IMR-90 (cell line): ENCODE measurements at regions not wholly inside any gene's neighbourhood (a gene's known extent, or its start where the extent isn't known, plus 50 kb on each side); places are given as distances from the start of the nearest gene placed in this dataset.

ENCODE experiments used
- ATAC-seq: fragments of 200-7000 bp; cut with Tn5 transposase; 2 replicates; pipeline ENCODE4 v1.9.1; 2020; ENCODE audit warnings: low read depth, mild to moderate bottlenecking, moderate library complexity
- BruUV-seq: library from RNA; stranded (reverse); fragments of 400-500 nt; replicated peaks from 2 replicates; lab custom pipeline; 2021; lab: Mats Ljungman, UMichigan
- CTCF ChIA-PET: fragments of 300-600 bp; formaldehyde crosslinking; extraction: SDS; loops from one replicate; lab custom pipeline; 2021; ENCODE audit warnings: antibody characterized with exemption; lab: Yijun Ruan, JAX
- POLR2A ChIA-PET: fragments of 300-600 bp; sonication (Branson Sonifier 250); formaldehyde crosslinking; loops from one replicate; lab custom pipeline; 2022; ENCODE audit warnings: antibody characterized with exemption; ENCODE audit not compliant: unreplicated experiment; lab: Charles Lee
- DNase-seq: peaks from one replicate; pipeline ENCODE4 v3.0.0; 2013
- H2AFZ ChIP-seq: replicated peaks from 2 replicates; pipeline ENCODE3; 2013; ENCODE audit warnings: low read length, mild to moderate bottlenecking; ENCODE audit not compliant: poor library complexity
- H2AK5ac ChIP-seq: 2 replicates; pipeline ENCODE4 v1.6.1; 2013; ENCODE audit warnings: low read depth, low read length, inconsistent platforms
- H2AK9ac ChIP-seq: replicated peaks from 2 replicates; pipeline ENCODE3; 2013; ENCODE audit warnings: mild to moderate bottlenecking, low read depth, low read length, moderate library complexity; ENCODE audit not compliant: poor library complexity
- H2BK120ac ChIP-seq: 2 replicates; pipeline ENCODE4 v1.6.1; 2013; ENCODE audit warnings: low read depth, low read length, inconsistent platforms
- H2BK15ac ChIP-seq: 3 replicates; pipeline ENCODE4 v1.6.1; 2013; ENCODE audit warnings: low read depth, low read length, inconsistent platforms
- H2BK20ac ChIP-seq: 2 replicates; pipeline ENCODE4 v1.6.1; 2013; ENCODE audit warnings: low read depth, mild to moderate bottlenecking, inconsistent platforms, low read length, moderate library complexity
- H2BK5ac ChIP-seq: 2 replicates; pipeline ENCODE4 v1.6.1; 2013; ENCODE audit warnings: mild to moderate bottlenecking, low read depth, low read length, inconsistent platforms; ENCODE audit not compliant: poor library complexity, severe bottlenecking
- H3K14ac ChIP-seq: replicated peaks from 2 replicates; pipeline ENCODE4 v1.6.1; 2013; ENCODE audit warnings: low read depth, low read length, inconsistent platforms
- H3K18ac ChIP-seq: 2 replicates; pipeline ENCODE4 v1.6.1; 2013; ENCODE audit warnings: low read depth, low read length, control low read depth
- H3K23ac ChIP-seq: 2 replicates; pipeline ENCODE4 v1.6.1; 2013; ENCODE audit warnings: low read depth, low read length, inconsistent platforms
- H3K27ac ChIP-seq: 2 replicates; pipeline ENCODE4 v1.5.1; 2013; ENCODE audit warnings: mild to moderate bottlenecking, control low read depth, low read length; ENCODE audit not compliant: insufficient read depth
- H3K27me3 ChIP-seq: 2 replicates; pipeline ENCODE4 v1.6.1; 2013; ENCODE audit warnings: low read length; ENCODE audit not compliant: control insufficient read depth, insufficient read depth
- H3K36me3 ChIP-seq: 2 replicates; pipeline ENCODE4 v1.6.1; 2013; ENCODE audit warnings: low read length, mixed read lengths; ENCODE audit not compliant: control insufficient read depth, insufficient read depth
- H3K4ac ChIP-seq: 2 replicates; pipeline ENCODE4 v1.6.1; 2013; ENCODE audit warnings: low read depth, low read length, inconsistent platforms
- H3K4me1 ChIP-seq: 2 replicates; pipeline ENCODE4 v1.6.1; 2013; ENCODE audit warnings: low read length, mixed read lengths; ENCODE audit not compliant: control insufficient read depth, insufficient read depth
- H3K4me2 ChIP-seq: 2 replicates; pipeline ENCODE4 v1.6.1; 2013; ENCODE audit warnings: low read depth, mild to moderate bottlenecking, control low read depth, low read length, moderate library complexity
- H3K4me3 ChIP-seq: 2 replicates; pipeline ENCODE4 v1.5.1; 2013; ENCODE audit warnings: low read depth, mild to moderate bottlenecking, control low read depth, low read length, moderate library complexity; ENCODE audit not compliant: insufficient read depth
- H3K56ac ChIP-seq: 2 replicates; pipeline ENCODE4 v1.6.1; 2013; ENCODE audit warnings: low read length, inconsistent platforms; ENCODE audit not compliant: insufficient read depth; ENCODE audit errors: extremely low read depth
- H3K79me1 ChIP-seq, 2 experiments: 2 replicates each; pipeline ENCODE4 v1.6.1; 2013; ENCODE audit warnings: low read length in 2 of 2, inconsistent platforms in 1 of 2, low read depth in 1 of 2
- H3K9ac ChIP-seq: 2 replicates; pipeline ENCODE4 v1.6.1; 2013; ENCODE audit warnings: low read depth, low read length, control low read depth
- H3K9me1 ChIP-seq: 2 replicates; pipeline ENCODE4 v1.6.1; 2013; ENCODE audit warnings: low read length, inconsistent platforms; ENCODE audit not compliant: insufficient read depth
- H3K9me3 ChIP-seq: 2 replicates; pipeline ENCODE4 v1.6.1; 2013; ENCODE audit warnings: low read length; ENCODE audit not compliant: control insufficient read depth, insufficient read depth
- H4K20me1 ChIP-seq: 2 replicates; pipeline ENCODE4 v1.6.1; 2013; ENCODE audit warnings: low read length, inconsistent platforms; ENCODE audit not compliant: insufficient read depth
- H4K5ac ChIP-seq: 2 replicates; pipeline ENCODE4 v1.6.1; 2013; ENCODE audit warnings: mild to moderate bottlenecking, low read depth, low read length, control low read depth
- H4K8ac ChIP-seq, 2 experiments: 2 replicates each; pipeline ENCODE4 v1.6.1; 2013; ENCODE audit warnings: low read depth in 2 of 2, low read length in 2 of 2, control low read depth in 1 of 2, inconsistent platforms in 1 of 2
- H4K91ac ChIP-seq: 2 replicates; pipeline ENCODE4 v1.6.1; 2013; ENCODE audit warnings: low read depth, low read length, inconsistent platforms; ENCODE audit not compliant: insufficient read depth
- BHLHE40 ChIP-seq: fragments of 150-350 bp; IDR thresholded peaks from 2 replicates; pipeline ENCODE4 v1.6.1; 2016; ENCODE audit warnings: mild to moderate bottlenecking, low read depth, low read length
- CEBPB ChIP-seq: IDR thresholded peaks from 2 replicates; pipeline ENCODE4 v1.6.1; 2012; ENCODE audit warnings: low read depth, low read length, improper control_type of control experiment
- CHD1 ChIP-seq: IDR thresholded peaks from 2 replicates; pipeline ENCODE4 v1.6.1; 2012; ENCODE audit warnings: low read depth, low read length, improper control_type of control experiment
- FOS ChIP-seq: fragments of 150-350 bp; IDR thresholded peaks from 2 replicates; pipeline ENCODE4 v1.6.1; 2016; ENCODE audit warnings: low read depth, low read length
- MAFK ChIP-seq: IDR thresholded peaks from 2 replicates; pipeline ENCODE4 v1.6.1; 2012; ENCODE audit warnings: low read depth, low read length, improper control_type of control experiment
- MAZ ChIP-seq: IDR thresholded peaks from 2 replicates; pipeline ENCODE4 v1.6.1; 2012; ENCODE audit warnings: low read depth, mild to moderate bottlenecking, low read length, improper control_type of control experiment, moderate library complexity, borderline replicate concordance
- MXI1 ChIP-seq: IDR thresholded peaks from 2 replicates; pipeline ENCODE4 v1.6.1; 2012; ENCODE audit warnings: low read depth, mild to moderate bottlenecking, low read length, moderate library complexity, borderline replicate concordance
- NFE2L2 ChIP-seq: fragments of 150-350 bp; IDR thresholded peaks from 2 replicates; pipeline ENCODE4 v1.6.1; 2016; ENCODE audit warnings: low read depth, mild to moderate bottlenecking, low read length
- POLR2A ChIP-seq: IDR thresholded peaks from 2 replicates; pipeline ENCODE4 v1.6.1; 2012; ENCODE audit warnings: mild to moderate bottlenecking, low read depth, low read length
- RAD21 ChIP-seq: IDR thresholded peaks from 2 replicates; pipeline ENCODE4 v1.6.1; 2012; ENCODE audit warnings: low read length, improper control_type of control experiment
- RCOR1 ChIP-seq: IDR thresholded peaks from 2 replicates; pipeline ENCODE4 v1.6.1; 2012; ENCODE audit warnings: mild to moderate bottlenecking, low read length, improper control_type of control experiment; ENCODE audit not compliant: insufficient replicate concordance
- RFX5 ChIP-seq: IDR thresholded peaks from 2 replicates; pipeline ENCODE4 v1.8.0; 2012; ENCODE audit warnings: low read depth, mild to moderate bottlenecking, low read length, moderate library complexity
- SMC3 ChIP-seq: fragments of 150-350 bp; IDR thresholded peaks from 2 replicates; pipeline ENCODE4 v1.6.1; 2016; ENCODE audit warnings: low read depth, mild to moderate bottlenecking, antibody characterized with exemption, low read length, moderate library complexity
- WGBS, 2 experiments: methylation state at CpG; one replicate each; pipeline versions ENCODE4 v1.1.5 to v1.1.7; 2013; ENCODE audit warnings: missing lambda C conversion rate in 2 of 2; ENCODE audit not compliant: insufficient read length in 1 of 2; ENCODE audit errors: extremely low coverage in 2 of 2; 5-methylcytosine and 5-hydroxymethylcytosine counted together
- dilution Hi-C: fragments of 300-500 bp; cut with HindIII; formaldehyde crosslinking; loops from one replicate; pipeline ENCODE4 v1.14.3; 2018; ENCODE audit warnings: low sequenced_read_pairs; ENCODE audit not compliant: unreplicated experiment
- in situ Hi-C: fragments of 300-500 bp; cut with MboI; formaldehyde crosslinking; loops from 3 replicates; pipeline ENCODE4 v1.14.3; 2019; ENCODE audit warnings: low sequenced_read_pairs, inconsistent platforms, mixed read lengths
- intact Hi-C: fragments of 100-400 bp; cut with micrococcal nuclease; formaldehyde crosslinking; loops from 2 replicates; pipeline ENCODE4 v1.10.0; 2022
- TF ChIP-seq, protein P1 (sequence below): fragments of 150-350 bp; IDR thresholded peaks from 2 replicates; pipeline ENCODE4 v1.6.1; 2016; ENCODE audit warnings: low read depth, mild to moderate bottlenecking, low read length, moderate library complexity, borderline replicate concordance
- TF ChIP-seq, protein P2 (sequence below): conservative IDR thresholded peaks from 2 replicates; pipeline ENCODE4 v1.5.1; 2012; ENCODE audit warnings: mild to moderate bottlenecking, low read depth, low read length, improper control_type of control experiment
- TF ChIP-seq, protein P3 (sequence below): fragments of 150-350 bp; IDR thresholded peaks from 2 replicates; pipeline ENCODE4 v1.6.1; 2017; ENCODE audit warnings: mild to moderate bottlenecking, antibody characterized with exemption, low read length, low read depth

DNA sequence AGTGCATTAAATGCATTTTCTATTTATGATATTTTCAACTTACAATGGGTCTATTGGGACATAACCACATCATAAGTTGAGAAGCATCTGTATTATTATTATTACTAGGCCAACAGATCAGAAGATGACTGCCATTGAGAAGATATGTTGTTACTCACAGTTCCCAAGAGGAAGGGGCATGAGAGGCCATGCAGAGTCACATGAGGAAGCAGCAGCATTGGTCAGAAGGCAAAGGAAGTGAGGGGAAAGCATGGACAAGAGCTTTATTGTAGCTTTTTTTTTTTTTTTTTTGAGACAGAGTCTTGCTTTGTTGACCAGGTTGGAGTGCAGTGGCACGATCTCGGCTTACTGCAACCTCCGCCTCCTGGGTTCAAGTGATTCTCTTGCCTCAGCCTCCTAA, 66.2 kb upstream of the LCLAT1 start:
- H4K20me1 ChIP-seq, result no peaks in the 10 kb centered on the region
- H2BK5ac ChIP-seq, result no peak overlapping the region
- in situ Hi-C loops (no loop called here), intact Hi-C loops (no loop called here), dilution Hi-C loops (no loop called here)
- WGBS, 2 experiments, result no CpG with 5 or more reads among the region's 3 CpGs
- H3K4me2 ChIP-seq, result no peak overlapping the region
- H2AFZ ChIP-seq, result no peak overlapping the region
- H3K4me1 ChIP-seq, result no peaks in the 10 kb centered on the region
- ChIA-PET CTCF (no interaction called here), POLR2A (no interaction called here)
- no peak overlapping the region for H3K27ac ChIP-seq
- H3K14ac ChIP-seq, result no peak overlapping the region
- peaks cover 3% of the 10 kb centered on the region; the same call in 1 of the 2 replicates for H3K27me3 ChIP-seq
- no peak overlapping the region for H3K4me3 ChIP-seq
- no peak overlapping the region for H3K18ac ChIP-seq
- no peak overlapping the region for H4K8ac ChIP-seq
- TF ChIP-seq, protein P1, sequence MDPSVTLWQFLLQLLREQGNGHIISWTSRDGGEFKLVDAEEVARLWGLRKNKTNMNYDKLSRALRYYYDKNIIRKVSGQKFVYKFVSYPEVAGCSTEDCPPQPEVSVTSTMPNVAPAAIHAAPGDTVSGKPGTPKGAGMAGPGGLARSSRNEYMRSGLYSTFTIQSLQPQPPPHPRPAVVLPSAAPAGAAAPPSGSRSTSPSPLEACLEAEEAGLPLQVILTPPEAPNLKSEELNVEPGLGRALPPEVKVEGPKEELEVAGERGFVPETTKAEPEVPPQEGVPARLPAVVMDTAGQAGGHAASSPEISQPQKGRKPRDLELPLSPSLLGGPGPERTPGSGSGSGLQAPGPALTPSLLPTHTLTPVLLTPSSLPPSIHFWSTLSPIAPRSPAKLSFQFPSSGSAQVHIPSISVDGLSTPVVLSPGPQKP, result no peak
- no peak for TF ChIP-seq FOS
- no peak for TF ChIP-seq RCOR1
- no peak for TF ChIP-seq MXI1
- TF ChIP-seq CHD1, result no peak
- TF ChIP-seq, protein P2, sequence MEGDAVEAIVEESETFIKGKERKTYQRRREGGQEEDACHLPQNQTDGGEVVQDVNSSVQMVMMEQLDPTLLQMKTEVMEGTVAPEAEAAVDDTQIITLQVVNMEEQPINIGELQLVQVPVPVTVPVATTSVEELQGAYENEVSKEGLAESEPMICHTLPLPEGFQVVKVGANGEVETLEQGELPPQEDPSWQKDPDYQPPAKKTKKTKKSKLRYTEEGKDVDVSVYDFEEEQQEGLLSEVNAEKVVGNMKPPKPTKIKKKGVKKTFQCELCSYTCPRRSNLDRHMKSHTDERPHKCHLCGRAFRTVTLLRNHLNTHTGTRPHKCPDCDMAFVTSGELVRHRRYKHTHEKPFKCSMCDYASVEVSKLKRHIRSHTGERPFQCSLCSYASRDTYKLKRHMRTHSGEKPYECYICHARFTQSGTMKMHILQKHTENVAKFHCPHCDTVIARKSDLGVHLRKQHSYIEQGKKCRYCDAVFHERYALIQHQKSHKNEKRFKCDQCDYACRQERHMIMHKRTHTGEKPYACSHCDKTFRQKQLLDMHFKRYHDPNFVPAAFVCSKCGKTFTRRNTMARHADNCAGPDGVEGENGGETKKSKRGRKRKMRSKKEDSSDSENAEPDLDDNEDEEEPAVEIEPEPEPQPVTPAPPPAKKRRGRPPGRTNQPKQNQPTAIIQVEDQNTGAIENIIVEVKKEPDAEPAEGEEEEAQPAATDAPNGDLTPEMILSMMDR, result no peak
- TF ChIP-seq RAD21, result no peak
- TF ChIP-seq POLR2A, result no peak
- no peak for TF ChIP-seq SMC3
- no peak for TF ChIP-seq NFE2L2
- TF ChIP-seq, protein P3, sequence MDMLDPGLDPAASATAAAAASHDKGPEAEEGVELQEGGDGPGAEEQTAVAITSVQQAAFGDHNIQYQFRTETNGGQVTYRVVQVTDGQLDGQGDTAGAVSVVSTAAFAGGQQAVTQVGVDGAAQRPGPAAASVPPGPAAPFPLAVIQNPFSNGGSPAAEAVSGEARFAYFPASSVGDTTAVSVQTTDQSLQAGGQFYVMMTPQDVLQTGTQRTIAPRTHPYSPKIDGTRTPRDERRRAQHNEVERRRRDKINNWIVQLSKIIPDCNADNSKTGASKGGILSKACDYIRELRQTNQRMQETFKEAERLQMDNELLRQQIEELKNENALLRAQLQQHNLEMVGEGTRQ, result no peak
- TF ChIP-seq CEBPB, result no peak
- TF ChIP-seq BHLHE40, result no peak
- TF ChIP-seq RFX5, result no peak
- TF ChIP-seq MAFK, result no peak
- TF ChIP-seq MAZ, result no peak
- DNase-seq (no peak), ATAC-seq (no peak)
- no peak overlapping the region for H4K5ac ChIP-seq
- BruUV-seq, result no TSS peak
- H4K91ac ChIP-seq, result no peak overlapping the region
- H3K4ac ChIP-seq, result no peak overlapping the region
- H2AK9ac ChIP-seq, result no peak overlapping the region
- H3K36me3 ChIP-seq, result no peaks in the 10 kb centered on the region
- H3K79me1 ChIP-seq, result no peaks in the 10 kb centered on the region; a peak in 1 of 4 replicates
- H2BK120ac ChIP-seq, result no peak overlapping the region
- H2AK5ac ChIP-seq, result no peak overlapping the region
- no peak overlapping the region for H2BK20ac ChIP-seq
- H3K9ac ChIP-seq, result no peak overlapping the region
- no peaks in the 10 kb centered on the region for H3K9me3 ChIP-seq
- H2BK15ac ChIP-seq, result no peak overlapping the region
- H3K56ac ChIP-seq, result no peak overlapping the region
- no peak overlapping the region for H3K23ac ChIP-seq
- no peaks in the 10 kb centered on the region for H3K9me1 ChIP-seq
